LHCN-M2 (cell line): ENCODE measurements at regions not wholly inside any gene's neighbourhood (a gene's known extent, or its start where the extent isn't known, plus 50 kb on each side); places are given as distances from the start of the nearest gene placed in this dataset.

Experiments
- DNase-seq: peaks from one replicate; pipeline ENCODE4 v3.0.0-alpha.2; 2012; ENCODE audit warnings: low read depth

- no peak for DNase-seq
Observed at GRCh38 chrX:17206584-17206983, 168.4 kb upstream of the NHS start.

GRCh38 chrX:17214962-17215361, 160.0 kb upstream of the NHS start:
- no peak for DNase-seq

- DNase-seq: no peak
Observed at GRCh38 chrX:17226736-17227135, 148.3 kb upstream of the NHS start.

GRCh38 chrX:17237146-17237545, 137.9 kb upstream of the NHS start:
- no peak for DNase-seq

DNA sequence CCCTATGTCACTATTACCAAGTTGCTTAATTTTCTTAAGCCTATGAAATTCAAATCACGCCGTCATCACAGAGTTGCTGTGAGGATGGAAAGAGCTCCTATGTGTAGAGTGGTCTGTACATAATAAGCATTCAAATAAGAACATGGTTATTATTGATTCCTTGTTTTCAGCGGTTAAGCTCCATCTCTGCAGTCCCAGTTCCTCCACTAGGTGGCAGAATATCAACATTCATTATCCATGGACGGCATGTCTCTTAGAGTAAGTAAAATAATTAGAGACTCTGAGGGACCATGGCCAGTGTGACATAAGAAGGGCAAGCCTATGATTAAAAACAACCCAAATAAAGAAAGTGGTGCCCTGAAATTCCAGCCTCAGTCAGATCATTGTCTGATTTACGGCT, 132.5 kb upstream of the NHS start:
- peak; percentile 17 for DNase-seq

GRCh38 chrX:17247144-17247543, 127.9 kb upstream of the NHS start:
- no peak for DNase-seq

GRCh38 chrX:17262123-17262522, 112.9 kb upstream of the NHS start:
- no peak for DNase-seq

GRCh38 chrX:17266136-17266535, 108.9 kb upstream of the NHS start:
- no peak for DNase-seq

DNA sequence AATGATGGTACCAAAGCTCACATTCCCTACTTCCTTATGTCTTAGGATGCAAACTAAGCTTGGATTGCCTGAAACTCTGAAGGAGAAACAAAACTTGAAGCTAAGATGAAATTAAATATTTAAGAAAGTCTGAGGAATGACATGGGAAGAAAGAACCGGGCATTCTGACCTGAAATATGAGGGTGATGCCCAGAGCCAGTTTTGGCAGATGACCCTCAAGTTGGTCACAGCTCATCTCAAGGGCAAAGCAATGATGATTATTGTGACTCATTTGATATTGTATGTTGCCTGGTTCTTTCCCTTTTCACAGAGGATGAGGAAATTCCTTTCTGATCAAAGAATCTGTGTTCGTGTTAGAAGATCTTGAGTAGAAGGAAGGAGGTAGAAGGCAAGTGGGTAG, 96.0 kb upstream of the NHS start:
- DNase-seq: no peak

GRCh38 chrX:17285983-17286382, 89.0 kb upstream of the NHS start:
- DNase-seq: no peak

DNA sequence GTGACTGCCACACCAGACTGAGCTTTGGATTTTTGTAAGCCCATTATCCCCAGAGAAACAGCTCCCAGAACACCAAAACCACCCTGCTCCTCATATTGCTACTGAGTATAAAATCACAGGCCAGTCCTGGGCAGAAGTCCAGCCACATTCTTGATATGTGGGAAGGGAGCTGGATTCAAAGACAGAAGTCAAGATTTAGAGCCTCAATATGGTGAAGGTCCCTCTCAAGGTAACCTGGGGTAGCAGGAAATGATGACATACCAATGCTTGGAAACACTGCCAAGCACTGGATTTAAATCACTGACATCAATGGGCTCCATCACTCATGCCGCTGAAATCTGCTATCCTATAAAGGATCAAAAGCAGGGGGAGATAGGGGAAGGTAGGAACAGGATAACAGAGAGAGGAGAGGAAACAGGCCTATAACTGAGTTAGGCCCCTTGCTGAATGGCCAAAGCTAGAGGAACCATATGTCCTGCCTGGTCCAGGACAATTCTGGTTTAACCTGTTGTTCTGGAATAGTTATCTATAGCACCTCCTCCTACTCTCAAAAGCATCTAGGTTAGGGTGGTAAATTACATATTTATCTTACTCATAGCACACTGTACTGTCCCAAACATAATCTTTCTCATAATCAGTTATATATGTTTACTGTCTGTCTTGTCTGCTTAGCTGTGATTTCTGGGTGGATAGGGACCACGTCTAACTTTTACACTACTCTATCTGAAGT, 83.7 kb upstream of the NHS start:
- DNase-seq: no peak

GRCh38 chrX:17292111-17292527, 82.9 kb upstream of the NHS start:
- DNase-seq: no peak

DNA sequence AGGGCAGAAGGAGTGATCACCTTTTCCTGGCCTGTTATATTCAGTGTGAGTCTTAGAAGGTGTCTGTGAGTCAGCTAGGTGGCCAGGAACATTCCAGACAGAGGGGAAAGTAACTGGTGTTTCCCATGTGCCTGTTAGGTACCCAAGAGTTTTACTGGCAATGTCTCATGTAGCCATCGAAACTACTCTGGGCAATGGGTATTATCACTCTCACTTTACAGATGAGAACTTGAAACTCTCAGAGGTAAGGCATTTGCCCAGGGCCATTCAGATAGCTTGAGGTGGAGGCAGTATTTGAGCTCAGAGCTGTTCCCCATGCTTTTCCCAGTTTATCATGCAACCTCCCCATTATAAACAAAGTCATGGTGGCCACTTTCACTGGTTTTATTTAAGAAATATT, 80.4 kb upstream of the NHS start:
- no peak for DNase-seq

DNA sequence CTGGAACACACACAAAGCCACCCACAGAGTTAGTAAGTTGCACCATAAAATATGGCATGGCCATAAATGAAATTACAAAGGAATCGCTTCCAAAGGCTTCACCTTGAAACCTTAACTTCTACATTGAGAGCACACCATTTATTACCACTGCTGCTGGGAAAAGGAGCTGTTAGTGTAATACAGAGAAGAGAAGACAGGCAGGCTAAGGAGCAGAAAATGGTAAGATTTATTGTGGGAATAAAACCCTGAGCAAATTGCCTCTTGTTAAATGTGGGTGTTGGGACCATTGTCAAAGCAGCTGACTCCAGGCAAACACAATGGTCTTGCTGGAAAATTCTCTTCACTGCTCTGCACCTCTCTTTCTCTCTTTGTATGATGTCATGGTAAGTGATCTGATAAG, 79.2 kb upstream of the NHS start:
- no peak for DNase-seq

DNA sequence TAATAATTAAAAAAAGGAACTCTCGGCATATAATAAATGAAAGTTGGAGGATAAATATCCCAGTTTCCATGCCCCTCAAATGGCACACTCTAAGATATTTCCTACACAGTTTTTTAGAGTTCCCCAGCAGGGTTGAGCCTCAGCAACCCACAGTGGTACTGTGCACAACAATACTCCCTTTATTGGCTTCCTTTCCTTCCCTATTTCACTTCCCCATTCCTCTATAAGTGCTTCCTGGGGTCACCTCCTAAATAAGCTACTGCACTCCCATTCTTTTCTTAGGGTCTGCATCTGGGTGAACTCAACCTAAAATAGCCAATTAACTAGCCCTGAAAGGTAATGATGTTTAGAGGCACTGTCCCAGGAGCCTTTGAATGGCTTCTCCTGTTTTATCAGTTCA, 76.4 kb upstream of the NHS start:
- no peak for DNase-seq

GRCh38 chrX:17299206-17299605, 75.8 kb upstream of the NHS start:
- no peak for DNase-seq

- no peak for DNase-seq
Observed at GRCh38 chrX:17323397-17323796, 51.6 kb upstream of the NHS start.
